ENCODE measurements at regions not wholly inside any gene's neighbourhood (a gene's known extent, or its start where the extent isn't known, plus 50 kb on each side); places are given as distances from the start of the nearest gene placed in this dataset.

- no peak for TF ChIP-seq MIER2 (CRISPR knock-in tag; IDR thresholded peaks at IDR 0.05)
- TF ChIP-seq MTA1 (CRISPR knock-in tag; IDR thresholded peaks at IDR 0.05; ENCODE audit: borderline replicate concordance) = no peak
These were observed 126.0 kb upstream of the ADGRF1 start (continued) for GRCh38 chr6:47168180-47168579.

DNA sequence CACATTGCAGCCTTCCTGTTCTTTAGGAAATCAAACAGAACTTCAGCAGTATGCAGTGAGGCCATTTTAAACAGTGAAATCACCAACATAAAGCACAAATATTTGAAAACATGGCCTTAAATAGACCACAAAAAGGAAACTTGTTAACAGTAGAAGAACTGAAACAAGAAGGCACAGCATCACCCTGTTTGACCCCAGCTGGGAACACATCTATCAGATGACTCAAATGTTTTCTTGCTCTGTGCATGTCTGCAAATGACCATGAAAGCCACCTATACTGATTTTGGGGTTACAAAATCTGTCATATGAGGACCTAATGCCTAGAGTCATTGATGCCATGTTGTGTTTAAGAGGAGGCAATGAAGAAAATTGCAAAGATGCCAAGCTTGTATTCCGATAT, 123.8 kb upstream of the ADGRF1 start:
- Histone ChIP-seq H3K4me1 (ENCODE audit: insufficient read depth, low read length) (peaks cover 22% of the 10 kb centered on the region), H3K27ac (ENCODE audit: extremely low read length, insufficient read depth, low read length) (no peak overlapping the region), H3K4me3 (replicated peaks in 1 of 3; ENCODE audit: insufficient read depth in 1 of 3, low read depth in 2 of 3, low read length in 3 of 3) (no peak overlapping the region), H3K79me2 (ENCODE audit: insufficient read depth, low read length) (no peaks in the 10 kb centered on the region), H3K36me3 (replicated peaks in 1 of 2; ENCODE audit: control insufficient read depth in 1 of 2, insufficient read depth in 2 of 2, low read length in 2 of 2) (no peaks in the 10 kb centered on the region), H3K4me2 (ENCODE audit: low read depth, low read length) (no peak overlapping the region), H3K27me3 (ENCODE audit: control insufficient read depth in 1 of 2, insufficient read depth in 2 of 2, low read length in 2 of 2) (no peaks in the 10 kb centered on the region), H3K9me3 (ENCODE audit: low read length) (no peaks in the 10 kb centered on the region), H3K9ac (ENCODE audit: insufficient read depth, low read depth, low read length) (no peak overlapping the region), H2AFZ (ENCODE audit: low read length) (no peak overlapping the region), H4K20me1 (ENCODE audit: insufficient read depth, low read length) (no peaks in the 10 kb centered on the region)
- FAIRE-seq (no peak), ATAC-seq (no peak), DNase-seq (ENCODE audit: low spot score) (no peak)
- TF ChIP-seq, protein P1, sequence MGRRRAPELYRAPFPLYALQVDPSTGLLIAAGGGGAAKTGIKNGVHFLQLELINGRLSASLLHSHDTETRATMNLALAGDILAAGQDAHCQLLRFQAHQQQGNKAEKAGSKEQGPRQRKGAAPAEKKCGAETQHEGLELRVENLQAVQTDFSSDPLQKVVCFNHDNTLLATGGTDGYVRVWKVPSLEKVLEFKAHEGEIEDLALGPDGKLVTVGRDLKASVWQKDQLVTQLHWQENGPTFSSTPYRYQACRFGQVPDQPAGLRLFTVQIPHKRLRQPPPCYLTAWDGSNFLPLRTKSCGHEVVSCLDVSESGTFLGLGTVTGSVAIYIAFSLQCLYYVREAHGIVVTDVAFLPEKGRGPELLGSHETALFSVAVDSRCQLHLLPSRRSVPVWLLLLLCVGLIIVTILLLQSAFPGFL (CRISPR knock-in tag; IDR thresholded peaks at IDR 0.05) = no peak
- TF ChIP-seq, protein P2, sequence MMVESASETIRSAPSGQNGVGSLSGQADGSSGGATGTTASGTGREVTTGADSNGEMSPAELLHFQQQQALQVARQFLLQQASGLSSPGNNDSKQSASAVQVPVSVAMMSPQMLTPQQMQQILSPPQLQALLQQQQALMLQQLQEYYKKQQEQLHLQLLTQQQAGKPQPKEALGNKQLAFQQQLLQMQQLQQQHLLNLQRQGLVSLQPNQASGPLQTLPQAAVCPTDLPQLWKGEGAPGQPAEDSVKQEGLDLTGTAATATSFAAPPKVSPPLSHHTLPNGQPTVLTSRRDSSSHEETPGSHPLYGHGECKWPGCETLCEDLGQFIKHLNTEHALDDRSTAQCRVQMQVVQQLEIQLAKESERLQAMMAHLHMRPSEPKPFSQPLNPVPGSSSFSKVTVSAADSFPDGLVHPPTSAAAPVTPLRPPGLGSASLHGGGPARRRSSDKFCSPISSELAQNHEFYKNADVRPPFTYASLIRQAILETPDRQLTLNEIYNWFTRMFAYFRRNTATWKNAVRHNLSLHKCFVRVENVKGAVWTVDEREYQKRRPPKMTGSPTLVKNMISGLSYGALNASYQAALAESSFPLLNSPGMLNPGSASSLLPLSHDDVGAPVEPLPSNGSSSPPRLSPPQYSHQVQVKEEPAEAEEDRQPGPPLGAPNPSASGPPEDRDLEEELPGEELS (CRISPR knock-in tag; IDR thresholded peaks at IDR 0.05) = no peak
- TF ChIP-seq, protein P3, sequence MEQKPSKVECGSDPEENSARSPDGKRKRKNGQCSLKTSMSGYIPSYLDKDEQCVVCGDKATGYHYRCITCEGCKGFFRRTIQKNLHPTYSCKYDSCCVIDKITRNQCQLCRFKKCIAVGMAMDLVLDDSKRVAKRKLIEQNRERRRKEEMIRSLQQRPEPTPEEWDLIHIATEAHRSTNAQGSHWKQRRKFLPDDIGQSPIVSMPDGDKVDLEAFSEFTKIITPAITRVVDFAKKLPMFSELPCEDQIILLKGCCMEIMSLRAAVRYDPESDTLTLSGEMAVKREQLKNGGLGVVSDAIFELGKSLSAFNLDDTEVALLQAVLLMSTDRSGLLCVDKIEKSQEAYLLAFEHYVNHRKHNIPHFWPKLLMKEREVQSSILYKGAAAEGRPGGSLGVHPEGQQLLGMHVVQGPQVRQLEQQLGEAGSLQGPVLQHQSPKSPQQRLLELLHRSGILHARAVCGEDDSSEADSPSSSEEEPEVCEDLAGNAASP (CRISPR knock-in tag; IDR thresholded peaks at IDR 0.05; ENCODE audit: borderline replicate concordance) = no peak
- TF ChIP-seq GABPA (IDR thresholded peaks at IDR 0.05; ENCODE audit: low read depth, low read length) = no peak
- no peak for TF ChIP-seq GABPA (CRISPR knock-in tag; IDR thresholded peaks at IDR 0.05; ENCODE audit: low read depth)
- no peak for TF ChIP-seq PITX1 (CRISPR knock-in tag; IDR thresholded peaks at IDR 0.05)
- no peak for TF ChIP-seq MBNL3 (CRISPR knock-in tag; conservative IDR thresholded peaks at IDR 0.05)
- in situ Hi-C loops (cut with HindIII; ENCODE audit: extremely low pct_ligation_motif_present, low pct_unique_long_range_greater_than_20kb) (no loop called here), intact Hi-C loops (cut with micrococcal nuclease; ENCODE audit: unreplicated experiment) (no loop called here)
- POLR2A ChIA-PET = no interaction called here
- CTCF ChIA-PET (ENCODE audit: low intra/inter-chr PET ratio, low total read pairs) = no interaction called here
- 86% methylated on average over 1 of the region's 1 CpG for whole genome bisulfite sequencing (ENCODE audit: low lambda C conversion rate)
- BruUV-seq (replicated peaks) = no TSS peak
